22Rv1 (cell line): ENCODE measurements at regions not wholly inside any gene's neighbourhood (a gene's known extent, or its start where the extent isn't known, plus 50 kb on each side); places are given as distances from the start of the nearest gene placed in this dataset.

Experiments used
- H3K27ac ChIP-seq: fragments of 450-650 bp; 2 replicates; pipeline ENCODE4 v1.5.1; 2017
- CTCF ChIP-seq: fragments of 450-650 bp; IDR thresholded peaks from 2 replicates; pipeline ENCODE4 v1.5.1; 2017; ENCODE audit warnings: mild to moderate bottlenecking
- ZFX ChIP-seq: fragments of 450-650 bp; IDR thresholded peaks from 2 replicates; pipeline ENCODE4 v1.6.1; 2017; ENCODE audit warnings: antibody characterized with exemption, borderline replicate concordance

GRCh38 chr5:68077349-68077894, 138.1 kb upstream of the PIK3R1 start:
- TF ChIP-seq ZFX (no peak), CTCF (no peak)
- H3K27ac ChIP-seq = no peak overlapping the region

- no peak for TF ChIP-seq CTCF
- TF ChIP-seq ZFX = no peak
Observed at GRCh38 chr5:68074633-68075032, 140.9 kb upstream of the PIK3R1 start.

GRCh38 chr5:68074048-68074632, 141.4 kb upstream of the PIK3R1 start:
- H3K27ac ChIP-seq = no peak overlapping the region
- TF ChIP-seq ZFX = no peak
- no peak for TF ChIP-seq CTCF

More at GRCh38 chr5:68074633-68075032, 140.9 kb upstream of the PIK3R1 start:
- no peak overlapping the region for H3K27ac ChIP-seq

- TF ChIP-seq CTCF = no peak
- TF ChIP-seq ZFX = no peak
- no peak overlapping the region for H3K27ac ChIP-seq
Observed at GRCh38 chr5:68071736-68072135, 143.8 kb upstream of the PIK3R1 start.

GRCh38 chr5:68071282-68071632, 144.3 kb upstream of the PIK3R1 start:
- TF ChIP-seq ZFX (no peak), CTCF (no peak)
- H3K27ac ChIP-seq = no peak overlapping the region

- TF ChIP-seq ZFX (no peak), CTCF (no peak)
- no peak overlapping the region for H3K27ac ChIP-seq
Observed at GRCh38 chr5:68070591-68071281, 144.8 kb upstream of the PIK3R1 start.

- H3K27ac ChIP-seq = no peak overlapping the region
- TF ChIP-seq CTCF (no peak), ZFX (no peak)
Observed at GRCh38 chr5:68067976-68068603, 147.5 kb upstream of the PIK3R1 start.
